ENCODE measurements at regions not wholly inside any gene's neighbourhood (a gene's known extent, or its start where the extent isn't known, plus 50 kb on each side); places are given as distances from the start of the nearest gene placed in this dataset.

DNA sequence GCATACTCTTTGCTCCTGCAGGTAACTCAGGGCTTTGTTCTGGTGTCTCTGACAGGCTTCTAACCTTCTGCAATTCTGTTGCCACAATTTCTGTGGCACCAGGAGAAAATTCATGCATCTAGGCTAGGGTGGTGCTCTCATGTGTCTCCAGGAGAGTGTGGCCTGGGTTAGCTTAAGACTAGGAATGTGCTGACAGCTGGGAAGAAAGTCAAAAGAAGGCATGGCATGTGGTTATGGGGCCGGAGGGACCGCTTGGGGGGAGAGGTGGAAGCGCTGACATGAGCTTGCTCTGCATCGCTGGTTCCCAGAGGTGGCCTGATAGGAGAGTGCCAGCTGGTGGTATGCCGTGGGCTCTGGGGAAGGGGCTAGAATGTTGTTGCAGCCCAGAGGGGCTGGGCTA is 173.3 kb upstream of the TNP1 start:
- H3K4me2 ChIP-seq, result no peak overlapping the region
- H3F3A ChIP-seq (ENCODE audit: insufficient read depth, low read depth), result no peaks in the 10 kb centered on the region
- TF ChIP-seq, protein P1, sequence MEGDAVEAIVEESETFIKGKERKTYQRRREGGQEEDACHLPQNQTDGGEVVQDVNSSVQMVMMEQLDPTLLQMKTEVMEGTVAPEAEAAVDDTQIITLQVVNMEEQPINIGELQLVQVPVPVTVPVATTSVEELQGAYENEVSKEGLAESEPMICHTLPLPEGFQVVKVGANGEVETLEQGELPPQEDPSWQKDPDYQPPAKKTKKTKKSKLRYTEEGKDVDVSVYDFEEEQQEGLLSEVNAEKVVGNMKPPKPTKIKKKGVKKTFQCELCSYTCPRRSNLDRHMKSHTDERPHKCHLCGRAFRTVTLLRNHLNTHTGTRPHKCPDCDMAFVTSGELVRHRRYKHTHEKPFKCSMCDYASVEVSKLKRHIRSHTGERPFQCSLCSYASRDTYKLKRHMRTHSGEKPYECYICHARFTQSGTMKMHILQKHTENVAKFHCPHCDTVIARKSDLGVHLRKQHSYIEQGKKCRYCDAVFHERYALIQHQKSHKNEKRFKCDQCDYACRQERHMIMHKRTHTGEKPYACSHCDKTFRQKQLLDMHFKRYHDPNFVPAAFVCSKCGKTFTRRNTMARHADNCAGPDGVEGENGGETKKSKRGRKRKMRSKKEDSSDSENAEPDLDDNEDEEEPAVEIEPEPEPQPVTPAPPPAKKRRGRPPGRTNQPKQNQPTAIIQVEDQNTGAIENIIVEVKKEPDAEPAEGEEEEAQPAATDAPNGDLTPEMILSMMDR (conservative IDR thresholded peaks at IDR 0.05), result no peak
- TF ChIP-seq EZH2 (IDR thresholded peaks at IDR 0.05; ENCODE audit: low read depth), result no peak
- H3K36me3 ChIP-seq (ENCODE audit: low read depth), result no peaks in the 10 kb centered on the region
- H3K9me2 ChIP-seq (ENCODE audit: insufficient read depth), result no peaks in the 10 kb centered on the region
- no peaks in the 10 kb centered on the region for H3K79me2 ChIP-seq (ENCODE audit: low read depth)
- H3K27me3 ChIP-seq (ENCODE audit: insufficient read depth, low read depth), result peaks cover 3% of the 10 kb centered on the region
- H3K4me1 ChIP-seq (replicated peaks; ENCODE audit: insufficient read depth), result no peaks in the 10 kb centered on the region
- H2AFZ ChIP-seq, result no peak overlapping the region
- no peaks in the 10 kb centered on the region for H4K20me1 ChIP-seq (ENCODE audit: insufficient read depth)
- no peak overlapping the region for H3K27ac ChIP-seq
- intact Hi-C loops (cut with micrococcal nuclease; ENCODE audit: unreplicated experiment), result no loop called here
- ChIA-PET CTCF (no interaction called here), POLR2A (ENCODE audit: unreplicated experiment) (no interaction called here)
- DNase-seq, result no peak
- H3K4me3 ChIP-seq, result no peak overlapping the region
- H3K9me3 ChIP-seq (ENCODE audit: insufficient read depth, low read depth), result no peaks in the 10 kb centered on the region
- no TSS peak for BruUV-seq (replicated peaks)

DNA sequence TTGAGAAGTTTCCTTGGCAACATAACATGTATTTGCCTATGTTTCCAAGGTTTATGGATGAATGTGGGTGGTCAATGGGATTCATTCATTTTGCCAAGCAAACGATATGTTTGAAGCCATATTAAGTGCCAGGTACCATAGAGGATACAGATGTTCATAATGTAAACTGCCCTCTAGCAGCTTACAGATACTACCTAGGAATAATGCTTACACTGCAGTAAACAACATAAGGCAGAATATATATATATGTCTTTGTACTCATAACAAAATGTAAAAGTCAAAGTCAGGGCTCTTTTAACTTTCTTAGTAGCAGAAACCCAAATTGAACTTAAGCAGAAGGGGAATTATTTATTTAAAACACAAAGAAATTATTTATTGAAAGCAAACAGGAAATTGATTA is 171.6 kb upstream of the TNP1 start:
- ChIA-PET POLR2A (ENCODE audit: unreplicated experiment) (no interaction called here), CTCF (no interaction called here)
- Histone ChIP-seq H3K4me2 (no peak overlapping the region), H3K27me3 (ENCODE audit: insufficient read depth, low read depth) (peaks cover 3% of the 10 kb centered on the region), H3K79me2 (ENCODE audit: low read depth) (no peaks in the 10 kb centered on the region), H3K27ac (no peak overlapping the region), H2AFZ (no peak overlapping the region), H3F3A (ENCODE audit: insufficient read depth, low read depth) (no peaks in the 10 kb centered on the region), H3K4me3 (no peak overlapping the region), H3K9me2 (ENCODE audit: insufficient read depth) (no peaks in the 10 kb centered on the region), H3K9me3 (ENCODE audit: insufficient read depth, low read depth) (no peaks in the 10 kb centered on the region), H3K36me3 (ENCODE audit: low read depth) (no peaks in the 10 kb centered on the region), H4K20me1 (ENCODE audit: insufficient read depth) (no peaks in the 10 kb centered on the region), H3K4me1 (replicated peaks; ENCODE audit: insufficient read depth) (no peaks in the 10 kb centered on the region)
- no peak for DNase-seq
- TF ChIP-seq EZH2 (IDR thresholded peaks at IDR 0.05; ENCODE audit: low read depth), result no peak
- TF ChIP-seq, protein P1 (conservative IDR thresholded peaks at IDR 0.05), result no peak
- BruUV-seq (replicated peaks), result no TSS peak
- intact Hi-C loops (cut with micrococcal nuclease; ENCODE audit: unreplicated experiment), result no loop called here

DNA sequence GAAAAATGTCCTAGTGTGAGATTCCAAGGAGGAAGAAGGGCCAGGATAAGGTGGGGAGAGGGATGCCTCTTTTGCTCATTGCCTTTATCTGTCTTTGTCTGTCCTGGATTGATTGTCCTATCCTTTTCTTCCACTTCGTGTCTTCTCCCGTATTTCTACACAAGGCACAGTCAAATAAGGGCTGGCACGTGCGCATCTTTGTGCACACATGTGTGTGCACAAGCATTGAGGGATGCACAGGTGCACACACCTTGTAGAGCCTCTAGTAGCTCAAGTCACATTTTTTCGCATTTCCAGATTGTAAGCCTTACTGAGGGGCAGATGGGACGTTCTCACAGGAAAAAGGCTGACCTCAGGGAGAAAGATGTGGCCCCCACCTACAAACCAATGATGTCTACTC is 170.2 kb upstream of the TNP1 start:
- no peak for DNase-seq
- H3F3A ChIP-seq (ENCODE audit: insufficient read depth, low read depth), result no peaks in the 10 kb centered on the region
- CTCF ChIA-PET, result no interaction called here
- peaks cover 3% of the 10 kb centered on the region for H3K27me3 ChIP-seq (ENCODE audit: insufficient read depth, low read depth)
- POLR2A ChIA-PET (ENCODE audit: unreplicated experiment), result no interaction called here
- no peak overlapping the region for H2AFZ ChIP-seq
- no peaks in the 10 kb centered on the region for H3K9me3 ChIP-seq (ENCODE audit: insufficient read depth, low read depth)
- no peak overlapping the region for H3K4me3 ChIP-seq
- no peaks in the 10 kb centered on the region for H4K20me1 ChIP-seq (ENCODE audit: insufficient read depth)
- H3K79me2 ChIP-seq (ENCODE audit: low read depth), result no peaks in the 10 kb centered on the region
- H3K36me3 ChIP-seq (ENCODE audit: low read depth), result no peaks in the 10 kb centered on the region
- intact Hi-C loops (cut with micrococcal nuclease; ENCODE audit: unreplicated experiment), result no loop called here
- no peaks in the 10 kb centered on the region for H3K4me1 ChIP-seq (replicated peaks; ENCODE audit: insufficient read depth)
- H3K27ac ChIP-seq, result no peak overlapping the region
- BruUV-seq (replicated peaks), result no TSS peak
- H3K9me2 ChIP-seq (ENCODE audit: insufficient read depth), result no peaks in the 10 kb centered on the region
- no peak overlapping the region for H3K4me2 ChIP-seq
- no peak for TF ChIP-seq EZH2 (IDR thresholded peaks at IDR 0.05; ENCODE audit: low read depth)
- TF ChIP-seq, protein P1 (conservative IDR thresholded peaks at IDR 0.05), result no peak

Data from PC-9 (cell line).